H1 (cell line): ENCODE measurements at regions not wholly inside any gene's neighbourhood (a gene's known extent, or its start where the extent isn't known, plus 50 kb on each side); places are given as distances from the start of the nearest gene placed in this dataset. TPM values are rescaled to one million over a fixed set of nuclear protein-coding genes. Genes with fewer than 3 reads are reported as not detected.

Experiments
- small RNA-seq: library from polyadenylated mRNA; stranded (forward); fragments of <200 nt; extraction: miRNeasy Mini kit (QIAGEN cat#:217004); gene quantifications from one replicate; pipeline ENCODE3, GENCODE V24; 2013; ENCODE audit not compliant: insufficient read depth

Small RNA genes in the stretch of these regions (small RNA-seq; reads per million reads assigned to genes)
- not detected for gene RNU6-806P
